Skeletal muscle satellite cell (primary cell): ENCODE measurements at regions not wholly inside any gene's neighbourhood (a gene's known extent, or its start where the extent isn't known, plus 50 kb on each side); places are given as distances from the start of the nearest gene placed in this dataset.

Experiments
- H3K27me3 ChIP-seq: 2 replicates; pipeline ENCODE4 v1.7.0; 2013; ENCODE audit warnings: low read length; ENCODE audit not compliant: control insufficient read depth, insufficient read depth
- H3K36me3 ChIP-seq: 2 replicates; pipeline ENCODE4 v1.7.0; 2013; ENCODE audit warnings: mild to moderate bottlenecking, control low read depth, low read length; ENCODE audit not compliant: insufficient read depth
- H3K4me1 ChIP-seq: 2 replicates; pipeline ENCODE4 v1.7.0; 2013; ENCODE audit warnings: low read length; ENCODE audit not compliant: control insufficient read depth, insufficient read depth
- H3K4me2 ChIP-seq: 2 replicates; pipeline ENCODE4 v1.7.0; 2013; ENCODE audit warnings: mild to moderate bottlenecking, low read length
- H3K4me3 ChIP-seq: 2 replicates; pipeline ENCODE4 v1.7.0; 2013; ENCODE audit warnings: low read length
- H3K9ac ChIP-seq: 2 replicates; pipeline ENCODE4 v1.7.0; 2013; ENCODE audit warnings: mild to moderate bottlenecking, low read depth, low read length, moderate library complexity
- H3K9me3 ChIP-seq: replicated peaks from 2 replicates; pipeline ENCODE4 v1.7.0; 2013; ENCODE audit warnings: mild to moderate bottlenecking, control low read depth, low read length

- H3K9ac ChIP-seq, result peak overlapping the region; percentile 33
- H3K36me3 ChIP-seq, result no peaks in the 10 kb centered on the region
- no peaks in the 10 kb centered on the region for H3K9me3 ChIP-seq
- peak overlapping the region; percentile 45 for H3K4me2 ChIP-seq
- H3K4me3 ChIP-seq, result no peak overlapping the region
- no peaks in the 10 kb centered on the region for H3K27me3 ChIP-seq
- peaks cover 46% of the 10 kb centered on the region for H3K4me1 ChIP-seq
These were observed 274.7 kb upstream of the SIX2 start for GRCh38 chr2:45283764-45284620.

- no peaks in the 10 kb centered on the region for H3K9me3 ChIP-seq
- H3K4me1 ChIP-seq, result peaks cover 51% of the 10 kb centered on the region
- H3K4me2 ChIP-seq, result no peak overlapping the region
- no peaks in the 10 kb centered on the region for H3K27me3 ChIP-seq
- no peak overlapping the region for H3K4me3 ChIP-seq
- no peaks in the 10 kb centered on the region for H3K36me3 ChIP-seq
- H3K9ac ChIP-seq, result no peak overlapping the region
These were observed 273.4 kb upstream of the SIX2 start for GRCh38 chr2:45282646-45283045.

- Histone ChIP-seq H3K9ac (no peak overlapping the region), H3K36me3 (no peaks in the 10 kb centered on the region), H3K4me3 (no peak overlapping the region), H3K27me3 (no peaks in the 10 kb centered on the region), H3K9me3 (no peaks in the 10 kb centered on the region), H3K4me2 (no peak overlapping the region), H3K4me1 (peaks cover 64% of the 10 kb centered on the region)
These were observed 272.1 kb upstream of the SIX2 start for GRCh38 chr2:45281311-45281710.

GRCh38 chr2:45280794-45281193, 271.5 kb upstream of the SIX2 start:
- Histone ChIP-seq H3K36me3 (no peaks in the 10 kb centered on the region), H3K4me2 (no peak overlapping the region), H3K9ac (no peak overlapping the region), H3K27me3 (no peaks in the 10 kb centered on the region), H3K4me1 (peaks cover 65% of the 10 kb centered on the region), H3K9me3 (no peaks in the 10 kb centered on the region), H3K4me3 (no peak overlapping the region)

GRCh38 chr2:45279356-45279755, 270.1 kb upstream of the SIX2 start:
- peak overlapping the region; percentile 53 for H3K9ac ChIP-seq
- H3K4me1 ChIP-seq, result peaks cover 78% of the 10 kb centered on the region
- H3K9me3 ChIP-seq, result no peaks in the 10 kb centered on the region
- no peaks in the 10 kb centered on the region for H3K27me3 ChIP-seq
- H3K4me2 ChIP-seq, result no peak overlapping the region
- no peak overlapping the region for H3K4me3 ChIP-seq
- no peaks in the 10 kb centered on the region for H3K36me3 ChIP-seq

GRCh38 chr2:45278365-45279078, 269.3 kb upstream of the SIX2 start:
- Histone ChIP-seq H3K4me3 (no peak overlapping the region), H3K27me3 (no peaks in the 10 kb centered on the region), H3K36me3 (no peaks in the 10 kb centered on the region), H3K4me2 (peak overlapping the region; percentile 27), H3K9me3 (no peaks in the 10 kb centered on the region), H3K4me1 (peaks cover 70% of the 10 kb centered on the region), H3K9ac (peak overlapping the region; percentile 64)

- Histone ChIP-seq H3K4me2 (no peak overlapping the region), H3K4me3 (no peak overlapping the region), H3K36me3 (no peaks in the 10 kb centered on the region), H3K4me1 (peaks cover 59% of the 10 kb centered on the region), H3K9me3 (no peaks in the 10 kb centered on the region), H3K27me3 (no peaks in the 10 kb centered on the region), H3K9ac (no peak overlapping the region)
These were observed 267.7 kb upstream of the SIX2 start for GRCh38 chr2:45276914-45277313.

GRCh38 chr2:45275806-45276205, 266.6 kb upstream of the SIX2 start:
- Histone ChIP-seq H3K9me3 (no peaks in the 10 kb centered on the region), H3K4me2 (no peak overlapping the region), H3K4me1 (peaks cover 59% of the 10 kb centered on the region), H3K9ac (peak overlapping the region; percentile 45), H3K36me3 (no peaks in the 10 kb centered on the region), H3K27me3 (no peaks in the 10 kb centered on the region), H3K4me3 (no peak overlapping the region)

- H3K4me2 ChIP-seq, result no peak overlapping the region
- no peaks in the 10 kb centered on the region for H3K27me3 ChIP-seq
- peak overlapping the region; percentile 45 for H3K9ac ChIP-seq
- no peak overlapping the region for H3K4me3 ChIP-seq
- H3K36me3 ChIP-seq, result no peaks in the 10 kb centered on the region
- no peaks in the 10 kb centered on the region for H3K9me3 ChIP-seq
- peaks cover 59% of the 10 kb centered on the region for H3K4me1 ChIP-seq
These were observed 266.1 kb upstream of the SIX2 start for GRCh38 chr2:45275242-45275805.

GRCh38 chr2:45274250-45274926, 265.1 kb upstream of the SIX2 start:
- Histone ChIP-seq H3K4me1 (peaks cover 50% of the 10 kb centered on the region), H3K9ac (no peak overlapping the region), H3K27me3 (no peaks in the 10 kb centered on the region), H3K4me2 (no peak overlapping the region), H3K36me3 (no peaks in the 10 kb centered on the region), H3K4me3 (no peak overlapping the region), H3K9me3 (no peaks in the 10 kb centered on the region)
